ENCODE measurements at regions not wholly inside any gene's neighbourhood (a gene's known extent, or its start where the extent isn't known, plus 50 kb on each side); places are given as distances from the start of the nearest gene placed in this dataset.
"Not testable (repeated sequence)": the region's sequence is repeated elsewhere in the genome, so short reads cannot be mapped to it uniquely, and the experiment has no call there.

- intact Hi-C loops (cut with micrococcal nuclease; ENCODE audit: unreplicated experiment): no loop called here
- H3K79me2 ChIP-seq (ENCODE audit: insufficient read depth, low read length): no peaks in the 10 kb centered on the region
- H3K4me2 ChIP-seq (ENCODE audit: low read depth, low read length): no peak overlapping the region
- H3K4me1 ChIP-seq (ENCODE audit: insufficient read depth, low read length): no peaks in the 10 kb centered on the region
- H3K27me3 ChIP-seq (ENCODE audit: control insufficient read depth in 1 of 2, insufficient read depth in 2 of 2, low read length in 2 of 2): peaks cover 0 to 3% of the 10 kb centered on the region in 2 experiments; a peak in 2 of 5 replicates
- H3K4me3 ChIP-seq (replicated peaks in 1 of 3; ENCODE audit: insufficient read depth in 1 of 3, low read depth in 2 of 3, low read length in 3 of 3): no peak overlapping the region
- no TSS peak for BruUV-seq (replicated peaks)
- CTCF ChIA-PET (ENCODE audit: low intra/inter-chr PET ratio, low total read pairs): no interaction called here
- ATAC-seq (no peak), DNase-seq (ENCODE audit: low spot score) (no peak), FAIRE-seq (no peak)
- POLR2A ChIA-PET: no interaction called here
- WGBS (ENCODE audit: low lambda C conversion rate): no CpG with 5 or more reads among the region's 2 CpGs
- H2AFZ ChIP-seq (ENCODE audit: low read length): no peak overlapping the region
- in situ Hi-C loops (cut with HindIII; ENCODE audit: extremely low pct_ligation_motif_present, low pct_unique_long_range_greater_than_20kb): no loop called here
- no peak overlapping the region for H3K27ac ChIP-seq (ENCODE audit: extremely low read length, insufficient read depth, low read length)
- TF ChIP-seq TFAP4 (IDR thresholded peaks at IDR 0.05; ENCODE audit: borderline replicate concordance, low read depth): no peak
- TF ChIP-seq SRSF1 (optimal IDR thresholded peaks at IDR 0.05; ENCODE audit: low read depth, low read length): no peak
- TF ChIP-seq ZNF766 (CRISPR knock-in tag; IDR thresholded peaks at IDR 0.05; ENCODE audit: borderline replicate concordance): no peak
- no peak overlapping the region for H3K9ac ChIP-seq (ENCODE audit: insufficient read depth, low read depth, low read length)
- H3K9me3 ChIP-seq (ENCODE audit: low read length): no peaks in the 10 kb centered on the region
- no peaks in the 10 kb centered on the region for H3K36me3 ChIP-seq (replicated peaks in 1 of 2; ENCODE audit: control insufficient read depth in 1 of 2, insufficient read depth in 2 of 2, low read length in 2 of 2)
- no peaks in the 10 kb centered on the region for H4K20me1 ChIP-seq (ENCODE audit: insufficient read depth, low read length)
Measured at GRCh38 chr14:105702275-105702817, 176.0 kb downstream of the TMEM121 start.

GRCh38 chr14:105703044-105703665 is 176.8 kb downstream of the TMEM121 start:
- H3K4me2 ChIP-seq (ENCODE audit: low read depth, low read length); in situ Hi-C loops (cut with HindIII; ENCODE audit: extremely low pct_ligation_motif_present, low pct_unique_long_range_greater_than_20kb); H3K27me3 ChIP-seq (ENCODE audit: control insufficient read depth in 1 of 2, insufficient read depth in 2 of 2, low read length in 2 of 2); H3K27ac ChIP-seq (ENCODE audit: extremely low read length, insufficient read depth, low read length); H3K4me1 ChIP-seq (ENCODE audit: insufficient read depth, low read length); H3K9me3 ChIP-seq (ENCODE audit: low read length); ATAC-seq; intact Hi-C loops (cut with micrococcal nuclease; ENCODE audit: unreplicated experiment); BruUV-seq (replicated peaks); DNase-seq (ENCODE audit: low spot score); H2AFZ ChIP-seq (ENCODE audit: low read length); FAIRE-seq; POLR2A ChIA-PET; H3K9ac ChIP-seq (ENCODE audit: insufficient read depth, low read depth, low read length); H3K36me3 ChIP-seq (replicated peaks in 1 of 2; ENCODE audit: control insufficient read depth in 1 of 2, insufficient read depth in 2 of 2, low read length in 2 of 2); H3K4me3 ChIP-seq (replicated peaks in 1 of 3; ENCODE audit: insufficient read depth in 1 of 3, low read depth in 2 of 3, low read length in 3 of 3); H4K20me1 ChIP-seq (ENCODE audit: insufficient read depth, low read length); CTCF ChIA-PET (ENCODE audit: low intra/inter-chr PET ratio, low total read pairs); H3K79me2 ChIP-seq (ENCODE audit: insufficient read depth, low read length): not testable (repeated sequence)
- WGBS (ENCODE audit: low lambda C conversion rate): 0% methylated on average over 3 of the region's 8 CpGs

GRCh38 chr14:105704091-105704490 is 177.7 kb downstream of the TMEM121 start:
- H3K4me1 ChIP-seq (ENCODE audit: insufficient read depth, low read length); CTCF ChIA-PET (ENCODE audit: low intra/inter-chr PET ratio, low total read pairs); H3K9me3 ChIP-seq (ENCODE audit: low read length); intact Hi-C loops (cut with micrococcal nuclease; ENCODE audit: unreplicated experiment); BruUV-seq (replicated peaks); ATAC-seq; H4K20me1 ChIP-seq (ENCODE audit: insufficient read depth, low read length); H3K79me2 ChIP-seq (ENCODE audit: insufficient read depth, low read length); in situ Hi-C loops (cut with HindIII; ENCODE audit: extremely low pct_ligation_motif_present, low pct_unique_long_range_greater_than_20kb); H3K4me3 ChIP-seq (replicated peaks in 1 of 3; ENCODE audit: insufficient read depth in 1 of 3, low read depth in 2 of 3, low read length in 3 of 3); FAIRE-seq; H2AFZ ChIP-seq (ENCODE audit: low read length); POLR2A ChIA-PET; H3K27ac ChIP-seq (ENCODE audit: extremely low read length, insufficient read depth, low read length); H3K4me2 ChIP-seq (ENCODE audit: low read depth, low read length); H3K36me3 ChIP-seq (replicated peaks in 1 of 2; ENCODE audit: control insufficient read depth in 1 of 2, insufficient read depth in 2 of 2, low read length in 2 of 2); H3K9ac ChIP-seq (ENCODE audit: insufficient read depth, low read depth, low read length); H3K27me3 ChIP-seq (ENCODE audit: control insufficient read depth in 1 of 2, insufficient read depth in 2 of 2, low read length in 2 of 2); DNase-seq (ENCODE audit: low spot score): not testable (repeated sequence)
- whole genome bisulfite sequencing (ENCODE audit: low lambda C conversion rate): no CpG with 5 or more reads among the region's 10 CpGs

- H3K9me3 ChIP-seq (ENCODE audit: low read length); H3K4me3 ChIP-seq (replicated peaks in 1 of 3; ENCODE audit: insufficient read depth in 1 of 3, low read depth in 2 of 3, low read length in 3 of 3); H3K27ac ChIP-seq (ENCODE audit: extremely low read length, insufficient read depth, low read length); H3K4me2 ChIP-seq (ENCODE audit: low read depth, low read length); ATAC-seq; H2AFZ ChIP-seq (ENCODE audit: low read length); DNase-seq (ENCODE audit: low spot score); FAIRE-seq; H3K9ac ChIP-seq (ENCODE audit: insufficient read depth, low read depth, low read length); CTCF ChIA-PET (ENCODE audit: low intra/inter-chr PET ratio, low total read pairs); H4K20me1 ChIP-seq (ENCODE audit: insufficient read depth, low read length); H3K36me3 ChIP-seq (replicated peaks in 1 of 2; ENCODE audit: control insufficient read depth in 1 of 2, insufficient read depth in 2 of 2, low read length in 2 of 2); H3K27me3 ChIP-seq (ENCODE audit: control insufficient read depth in 1 of 2, insufficient read depth in 2 of 2, low read length in 2 of 2); POLR2A ChIA-PET; in situ Hi-C loops (cut with HindIII; ENCODE audit: extremely low pct_ligation_motif_present, low pct_unique_long_range_greater_than_20kb); BruUV-seq (replicated peaks); H3K4me1 ChIP-seq (ENCODE audit: insufficient read depth, low read length); intact Hi-C loops (cut with micrococcal nuclease; ENCODE audit: unreplicated experiment); H3K79me2 ChIP-seq (ENCODE audit: insufficient read depth, low read length): not testable (repeated sequence)
- no CpG with 5 or more reads among the region's 10 CpGs for WGBS (ENCODE audit: low lambda C conversion rate)
Measured at GRCh38 chr14:105704492-105704891, 178.1 kb downstream of the TMEM121 start.

Measured in HepG2 (cell line).